ENCODE measurements at regions not wholly inside any gene's neighbourhood (a gene's known extent, or its start where the extent isn't known, plus 50 kb on each side); places are given as distances from the start of the nearest gene placed in this dataset.
"Not testable (repeated sequence)": the region's sequence is repeated elsewhere in the genome, so short reads cannot be mapped to it uniquely, and the experiment has no call there.

GRCh38 chr15:89007527-89007926, 80.7 kb upstream of the ABHD2 start:
- not testable (repeated sequence) for H3K4me3 Mint-ChIP-seq; H3K4me1 Mint-ChIP-seq (ENCODE audit: low read depth); H3K36me3 Mint-ChIP-seq; H3K27me3 Mint-ChIP-seq; H3K27ac Mint-ChIP-seq; H3K9me3 Mint-ChIP-seq (ENCODE audit: low read depth)

DNA sequence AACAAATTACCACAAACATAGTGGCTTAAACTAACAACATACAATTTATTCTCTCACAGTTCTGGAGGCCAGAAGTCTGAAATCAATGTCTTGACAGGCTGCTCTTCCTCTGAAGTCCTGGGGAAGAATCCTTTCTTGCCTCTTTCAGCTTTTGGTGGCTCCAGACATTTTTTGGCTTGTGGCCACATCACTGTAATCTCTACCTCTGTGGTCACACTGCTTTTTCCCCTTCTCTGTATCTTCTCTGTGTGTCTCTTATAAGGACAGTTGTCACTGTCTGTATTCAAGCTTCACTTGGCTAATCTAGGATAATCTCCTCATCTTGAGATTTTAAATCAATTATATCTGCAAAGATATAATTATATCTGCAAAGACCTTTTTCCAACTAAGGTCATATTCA, 80.3 kb upstream of the ABHD2 start:
- H3K4me3 Mint-ChIP-seq: no peak overlapping the region
- H3K27ac Mint-ChIP-seq: no peak overlapping the region
- peaks cover 2% of the 10 kb centered on the region for H3K27me3 Mint-ChIP-seq
- H3K9me3 Mint-ChIP-seq (ENCODE audit: low read depth): no peaks in the 10 kb centered on the region
- peaks cover 2% of the 10 kb centered on the region for H3K36me3 Mint-ChIP-seq
- H3K4me1 Mint-ChIP-seq (ENCODE audit: low read depth): no peaks in the 10 kb centered on the region

DNA sequence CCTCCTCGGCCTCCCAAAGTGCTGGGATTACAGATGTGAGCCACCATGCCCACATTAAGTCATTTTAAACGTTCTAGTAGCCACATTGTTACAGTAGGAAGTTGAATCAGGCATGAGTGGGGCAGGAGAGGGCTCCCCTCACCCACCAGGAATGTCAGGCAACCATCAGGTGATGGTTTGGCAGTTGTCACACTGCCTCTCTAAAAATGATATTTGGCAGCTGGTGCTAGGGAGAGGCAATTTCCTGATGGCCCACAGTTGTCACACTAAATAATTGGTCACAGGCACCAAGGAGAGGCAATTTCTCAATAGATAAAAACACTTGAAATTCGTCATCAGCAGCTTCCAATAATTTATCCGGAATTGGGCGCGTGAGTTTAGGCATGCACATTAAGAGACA, 79.2 kb upstream of the ABHD2 start:
- Mint-ChIP-seq H3K27ac (no peak overlapping the region), H3K4me1 (ENCODE audit: low read depth) (no peaks in the 10 kb centered on the region), H3K27me3 (peaks cover 2% of the 10 kb centered on the region), H3K36me3 (peaks cover 2% of the 10 kb centered on the region), H3K9me3 (ENCODE audit: low read depth) (no peaks in the 10 kb centered on the region), H3K4me3 (no peak overlapping the region)

DNA sequence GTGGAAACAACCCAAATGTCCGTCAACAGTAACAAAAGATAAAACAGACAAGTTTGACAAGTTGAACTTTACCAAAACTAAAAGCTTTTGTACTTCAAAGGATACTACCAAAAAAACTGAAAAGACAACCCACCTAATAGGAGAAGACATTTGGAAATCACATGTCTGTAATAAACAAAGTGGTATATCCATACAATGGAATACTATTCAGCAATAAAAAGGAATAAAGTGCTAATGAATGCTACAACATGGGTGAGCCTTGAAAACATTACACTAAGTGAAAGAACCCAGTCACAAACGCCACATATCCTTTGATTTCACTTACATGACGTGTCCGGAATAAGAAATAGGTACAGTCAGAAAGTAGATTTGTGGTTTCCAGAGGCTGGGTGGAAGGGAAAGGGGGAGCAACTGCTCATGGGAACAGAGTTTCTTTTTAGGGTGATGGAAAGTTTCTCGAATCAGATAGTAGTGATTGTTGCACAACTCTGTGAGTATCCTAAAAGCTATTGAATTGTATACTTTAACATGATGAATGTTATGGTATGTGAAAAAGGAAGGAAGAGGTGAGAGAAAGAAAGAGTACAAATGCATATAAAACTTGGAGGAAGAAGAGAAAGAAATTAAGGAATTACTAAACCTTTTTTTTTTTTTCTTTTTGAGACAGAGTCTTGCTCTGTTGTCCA, 72.7 kb upstream of the ABHD2 start:
- Mint-ChIP-seq H3K4me3 (no peak overlapping the region), H3K9me3 (ENCODE audit: low read depth) (no peaks in the 10 kb centered on the region), H3K4me1 (ENCODE audit: low read depth) (peaks cover 14% of the 10 kb centered on the region), H3K36me3 (peaks cover 4% of the 10 kb centered on the region), H3K27ac (no peak overlapping the region), H3K27me3 (peaks cover 2% of the 10 kb centered on the region)

DNA sequence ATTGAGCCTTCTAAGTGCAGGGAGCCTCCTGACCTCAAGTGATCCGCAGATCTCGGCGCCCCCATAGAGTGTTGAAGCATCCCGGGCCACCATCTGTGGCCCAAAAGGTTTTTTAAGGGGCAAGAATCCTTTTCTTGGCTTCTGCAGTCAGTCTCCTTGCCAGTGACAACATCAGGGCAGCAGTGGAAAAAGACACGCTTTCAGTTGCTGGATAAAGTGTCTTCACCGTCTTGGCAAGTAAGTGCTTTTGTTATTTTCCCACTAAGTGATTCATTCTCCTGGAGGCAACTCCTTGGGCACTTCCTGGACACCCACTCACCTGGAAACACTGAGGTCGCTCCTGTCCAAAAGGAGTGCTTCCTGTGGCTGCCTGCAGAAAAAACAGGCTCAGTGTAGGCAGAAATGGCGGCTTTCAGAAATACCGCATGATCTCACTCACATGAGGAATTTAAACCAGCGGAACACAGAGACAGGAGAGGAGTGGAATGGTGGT, 71.7 kb upstream of the ABHD2 start:
- Mint-ChIP-seq H3K27ac (no peak overlapping the region), H3K36me3 (peaks cover 4% of the 10 kb centered on the region), H3K9me3 (ENCODE audit: low read depth) (no peaks in the 10 kb centered on the region), H3K4me3 (peak overlapping the region; percentile 30), H3K27me3 (peaks cover 2% of the 10 kb centered on the region), H3K4me1 (ENCODE audit: low read depth) (peaks cover 14% of the 10 kb centered on the region)

GRCh38 chr15:89017370-89018066, 70.7 kb upstream of the ABHD2 start:
- Mint-ChIP-seq H3K4me3 (peak overlapping the region; percentile 59), H3K27me3 (peaks cover under 1% of the 10 kb centered on the region), H3K4me1 (ENCODE audit: low read depth) (peaks cover 14% of the 10 kb centered on the region), H3K9me3 (ENCODE audit: low read depth) (no peaks in the 10 kb centered on the region), H3K27ac (peak overlapping the region; percentile 50), H3K36me3 (peaks cover 2% of the 10 kb centered on the region)

- Mint-ChIP-seq H3K4me3 (no peak overlapping the region), H3K27me3 (no peaks in the 10 kb centered on the region), H3K27ac (no peak overlapping the region), H3K36me3 (peaks cover 2% of the 10 kb centered on the region), H3K9me3 (ENCODE audit: low read depth) (no peaks in the 10 kb centered on the region), H3K4me1 (ENCODE audit: low read depth) (peaks cover 14% of the 10 kb centered on the region)
These were observed 70.0 kb upstream of the ABHD2 start for GRCh38 chr15:89018207-89018606.

- no peak overlapping the region for H3K27ac Mint-ChIP-seq
- peaks cover 14% of the 10 kb centered on the region for H3K4me1 Mint-ChIP-seq (ENCODE audit: low read depth)
- H3K4me3 Mint-ChIP-seq: no peak overlapping the region
- H3K9me3 Mint-ChIP-seq (ENCODE audit: low read depth): peaks cover 3% of the 10 kb centered on the region
- H3K36me3 Mint-ChIP-seq: peaks cover 4% of the 10 kb centered on the region
- no peaks in the 10 kb centered on the region for H3K27me3 Mint-ChIP-seq
These were observed 68.8 kb upstream of the ABHD2 start for GRCh38 chr15:89019436-89019835.

DNA sequence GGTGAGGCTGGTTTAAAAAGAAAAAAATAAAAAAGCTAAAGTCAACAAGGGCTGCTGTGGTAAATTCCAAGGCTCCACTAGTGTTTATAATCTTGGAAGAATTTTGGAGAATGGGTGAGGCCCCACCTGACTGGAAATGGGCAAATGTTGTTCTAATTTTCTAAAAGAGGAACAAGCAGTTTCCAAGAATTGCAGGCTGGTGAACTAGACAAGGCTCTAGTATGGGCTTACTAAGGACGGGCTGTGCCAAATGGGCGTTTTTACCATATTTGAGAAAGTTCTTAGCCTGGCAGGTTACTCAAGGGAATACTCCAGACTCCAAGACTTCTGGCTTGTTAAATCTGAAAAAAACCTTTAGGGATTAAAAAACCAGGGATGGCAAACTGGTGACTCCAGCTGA, 67.0 kb upstream of the ABHD2 start:
- H3K9me3 Mint-ChIP-seq (ENCODE audit: low read depth): peaks cover 4% of the 10 kb centered on the region
- no peaks in the 10 kb centered on the region for H3K27me3 Mint-ChIP-seq
- peaks cover 3% of the 10 kb centered on the region for H3K36me3 Mint-ChIP-seq
- H3K27ac Mint-ChIP-seq: no peak overlapping the region
- H3K4me1 Mint-ChIP-seq (ENCODE audit: low read depth): peaks cover 14% of the 10 kb centered on the region
- H3K4me3 Mint-ChIP-seq: no peak overlapping the region

GRCh38 chr15:89021886-89022285, 66.4 kb upstream of the ABHD2 start:
- H3K27ac Mint-ChIP-seq: not testable (repeated sequence)

GRCh38 chr15:89023311-89023961, 64.8 kb upstream of the ABHD2 start:
- H3K4me1 Mint-ChIP-seq (ENCODE audit: low read depth): no peaks in the 10 kb centered on the region
- no peak overlapping the region for H3K4me3 Mint-ChIP-seq
- H3K27me3 Mint-ChIP-seq: no peaks in the 10 kb centered on the region
- H3K36me3 Mint-ChIP-seq: peaks cover 3% of the 10 kb centered on the region
- H3K9me3 Mint-ChIP-seq (ENCODE audit: low read depth): peaks cover 4% of the 10 kb centered on the region
- H3K27ac Mint-ChIP-seq: no peak overlapping the region

More at GRCh38 chr15:89021886-89022285, 66.4 kb upstream of the ABHD2 start:
- H3K27me3 Mint-ChIP-seq; H3K9me3 Mint-ChIP-seq (ENCODE audit: low read depth); H3K36me3 Mint-ChIP-seq; H3K4me1 Mint-ChIP-seq (ENCODE audit: low read depth); H3K4me3 Mint-ChIP-seq: not testable (repeated sequence)

DNA sequence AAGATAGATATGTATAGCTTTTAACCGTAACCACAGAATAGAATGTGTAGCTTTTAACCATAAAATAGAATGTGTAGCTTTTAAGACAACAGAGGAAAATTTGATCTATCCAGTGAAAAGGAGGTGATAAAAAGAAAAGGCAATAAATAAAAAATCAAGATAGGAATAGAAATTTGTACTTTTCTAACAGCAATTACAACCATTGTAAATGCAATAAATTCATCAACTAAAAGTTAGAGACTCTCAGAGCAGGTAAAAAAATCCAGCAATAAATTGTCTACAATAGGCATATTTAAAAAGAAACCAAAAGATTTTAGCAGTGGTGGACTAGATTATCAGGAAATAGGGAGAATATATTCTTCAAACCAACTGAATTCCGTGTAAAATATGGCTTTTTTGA, 63.8 kb upstream of the ABHD2 start:
- peaks cover 4% of the 10 kb centered on the region for H3K9me3 Mint-ChIP-seq (ENCODE audit: low read depth)
- peaks cover 3% of the 10 kb centered on the region for H3K36me3 Mint-ChIP-seq
- H3K27me3 Mint-ChIP-seq: no peaks in the 10 kb centered on the region
- no peak overlapping the region for H3K4me3 Mint-ChIP-seq
- H3K4me1 Mint-ChIP-seq (ENCODE audit: low read depth): no peaks in the 10 kb centered on the region
- no peak overlapping the region for H3K27ac Mint-ChIP-seq

- Mint-ChIP-seq H3K36me3 (peaks cover 3% of the 10 kb centered on the region), H3K27ac (no peak overlapping the region), H3K9me3 (ENCODE audit: low read depth) (peaks cover 4% of the 10 kb centered on the region), H3K4me3 (no peak overlapping the region), H3K4me1 (ENCODE audit: low read depth) (no peaks in the 10 kb centered on the region), H3K27me3 (no peaks in the 10 kb centered on the region)
These were observed 62.1 kb upstream of the ABHD2 start for GRCh38 chr15:89026167-89026566.

DNA sequence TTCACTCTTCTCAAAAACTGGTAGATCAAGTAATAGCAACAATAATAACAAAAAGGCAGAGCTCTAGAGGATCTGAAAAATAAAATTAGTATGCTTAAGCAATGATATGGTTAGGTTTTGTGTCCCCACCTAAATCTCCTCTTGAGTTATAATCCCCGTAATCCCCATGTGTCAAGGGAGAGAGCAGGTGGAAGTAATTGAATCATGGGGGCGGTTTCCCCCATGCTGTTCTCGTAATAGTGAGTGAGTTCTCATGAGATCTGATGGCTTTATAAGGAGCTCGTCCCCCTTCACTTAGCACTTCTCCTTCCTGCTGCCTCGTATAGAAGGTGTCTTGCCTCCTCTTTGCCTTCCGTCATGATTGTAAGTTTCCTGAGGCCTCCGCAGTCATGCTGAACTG, 60.2 kb upstream of the ABHD2 start:
- H3K27me3 Mint-ChIP-seq: no peaks in the 10 kb centered on the region
- H3K36me3 Mint-ChIP-seq: peaks cover 3% of the 10 kb centered on the region
- no peaks in the 10 kb centered on the region for H3K4me1 Mint-ChIP-seq (ENCODE audit: low read depth)
- H3K4me3 Mint-ChIP-seq: no peak overlapping the region
- H3K9me3 Mint-ChIP-seq (ENCODE audit: low read depth): peaks cover 4% of the 10 kb centered on the region
- no peak overlapping the region for H3K27ac Mint-ChIP-seq

DNA sequence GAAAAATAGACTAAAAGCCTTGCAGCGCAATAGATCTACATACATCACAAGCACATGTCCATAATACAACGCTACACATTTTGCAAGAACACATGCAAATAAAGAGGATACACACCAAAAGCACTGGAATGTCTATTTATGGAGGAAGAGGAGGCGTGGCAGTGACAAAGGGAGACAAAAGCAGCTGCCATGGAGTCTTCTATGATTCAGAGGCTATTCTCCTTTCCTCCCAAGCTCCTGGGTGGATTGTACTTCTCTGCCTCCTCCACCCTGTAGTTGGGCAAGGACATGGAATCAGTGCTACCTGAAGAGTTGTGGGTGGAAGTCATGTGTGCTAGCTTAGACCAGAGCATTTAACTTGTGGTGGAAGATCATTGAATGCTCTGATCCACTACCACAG, 57.9 kb upstream of the ABHD2 start:
- Mint-ChIP-seq H3K4me1 (ENCODE audit: low read depth) (no peaks in the 10 kb centered on the region), H3K36me3 (no peaks in the 10 kb centered on the region)

More for the DNA sequence above, 57.9 kb upstream of the ABHD2 start:
- Mint-ChIP-seq H3K9me3 (ENCODE audit: low read depth) (no peaks in the 10 kb centered on the region), H3K4me3 (no peak overlapping the region), H3K27ac (no peak overlapping the region), H3K27me3 (no peaks in the 10 kb centered on the region)

Measured in activated naive CD8-positive, alpha-beta T cell (primary cell).